Calu3 (cell line): ENCODE measurements at regions not wholly inside any gene's neighbourhood (a gene's known extent, or its start where the extent isn't known, plus 50 kb on each side); places are given as distances from the start of the nearest gene placed in this dataset.
"Not testable (repeated sequence)": the region's sequence is repeated elsewhere in the genome, so short reads cannot be mapped to it uniquely, and the experiment has no call there.

Source experiments
- BruUV-seq: library from RNA; stranded (reverse); fragments of 400-500 nt; replicated peaks from 2 replicates; lab custom pipeline; 2021; lab: Mats Ljungman, UMichigan
- CTCF ChIA-PET: fragments of 300-600 bp; sonication (Branson Sonifier 250); formaldehyde crosslinking; loops from one replicate; lab custom pipeline; 2022; ENCODE audit warnings: antibody characterized with exemption; lab: Charles Lee
- DNase-seq: peaks from one replicate; pipeline ENCODE4 v3.0.0; 2022
- H3K27ac Mint-ChIP-seq: one replicate; pipeline ENCODE4 v1.8.0; 2022; ENCODE audit warnings: mixed read lengths; ENCODE audit not compliant: unreplicated experiment
- H3K27me3 Mint-ChIP-seq: one replicate; pipeline ENCODE4 v1.8.0; 2022; ENCODE audit warnings: mixed read lengths; ENCODE audit not compliant: unreplicated experiment
- H3K36me3 Mint-ChIP-seq: one replicate; pipeline ENCODE4 v1.8.0; 2022; ENCODE audit warnings: mild to moderate bottlenecking, moderate library complexity, mixed read lengths; ENCODE audit not compliant: insufficient read depth, unreplicated experiment
- H3K4me1 Mint-ChIP-seq: one replicate; pipeline ENCODE4 v1.8.0; 2022; ENCODE audit warnings: mild to moderate bottlenecking, low read depth, mixed read lengths; ENCODE audit not compliant: unreplicated experiment
- H3K4me3 Mint-ChIP-seq: one replicate; pipeline ENCODE4 v1.8.0; 2022; ENCODE audit warnings: mild to moderate bottlenecking, low read depth, moderate library complexity, mixed read lengths; ENCODE audit not compliant: unreplicated experiment
- H3K9me3 Mint-ChIP-seq: one replicate; pipeline ENCODE4 v1.8.0; 2022; ENCODE audit warnings: low read depth, mixed read lengths; ENCODE audit not compliant: unreplicated experiment
- intact Hi-C: fragments of 100-400 bp; cut with micrococcal nuclease; formaldehyde crosslinking; loops from one replicate; pipeline ENCODE4 v1.10.0; 2022; ENCODE audit not compliant: unreplicated experiment
- TF ChIP-seq, protein P1 (sequence below): fragments of 200-600 bp; IDR thresholded peaks from one replicate; pipeline ENCODE4 v1.8.0; 2022; ENCODE audit warnings: antibody characterized with exemption; ENCODE audit not compliant: unreplicated experiment

DNA sequence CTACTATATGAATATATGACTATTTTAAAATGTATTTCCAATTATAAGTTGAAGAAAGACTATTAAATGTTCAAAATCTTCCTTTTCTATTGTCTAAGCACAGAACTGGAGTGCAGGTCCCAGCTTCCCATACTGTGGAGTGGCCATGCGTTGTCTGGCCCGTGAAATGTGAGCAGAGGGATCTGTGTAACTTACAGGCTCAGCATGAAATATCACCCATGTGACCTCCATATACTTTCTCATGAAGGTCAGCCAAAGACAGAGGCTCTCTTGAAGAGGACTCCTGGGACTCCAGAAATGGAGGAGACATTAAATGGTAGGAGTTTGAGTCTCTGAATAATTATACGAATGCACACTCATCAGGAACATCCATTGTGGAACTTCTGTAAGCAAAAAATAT lies 92.4 kb upstream of the CAV2 start:
- TF ChIP-seq, protein P1, sequence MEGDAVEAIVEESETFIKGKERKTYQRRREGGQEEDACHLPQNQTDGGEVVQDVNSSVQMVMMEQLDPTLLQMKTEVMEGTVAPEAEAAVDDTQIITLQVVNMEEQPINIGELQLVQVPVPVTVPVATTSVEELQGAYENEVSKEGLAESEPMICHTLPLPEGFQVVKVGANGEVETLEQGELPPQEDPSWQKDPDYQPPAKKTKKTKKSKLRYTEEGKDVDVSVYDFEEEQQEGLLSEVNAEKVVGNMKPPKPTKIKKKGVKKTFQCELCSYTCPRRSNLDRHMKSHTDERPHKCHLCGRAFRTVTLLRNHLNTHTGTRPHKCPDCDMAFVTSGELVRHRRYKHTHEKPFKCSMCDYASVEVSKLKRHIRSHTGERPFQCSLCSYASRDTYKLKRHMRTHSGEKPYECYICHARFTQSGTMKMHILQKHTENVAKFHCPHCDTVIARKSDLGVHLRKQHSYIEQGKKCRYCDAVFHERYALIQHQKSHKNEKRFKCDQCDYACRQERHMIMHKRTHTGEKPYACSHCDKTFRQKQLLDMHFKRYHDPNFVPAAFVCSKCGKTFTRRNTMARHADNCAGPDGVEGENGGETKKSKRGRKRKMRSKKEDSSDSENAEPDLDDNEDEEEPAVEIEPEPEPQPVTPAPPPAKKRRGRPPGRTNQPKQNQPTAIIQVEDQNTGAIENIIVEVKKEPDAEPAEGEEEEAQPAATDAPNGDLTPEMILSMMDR = no peak
- Mint-ChIP-seq H3K4me3 (no peak overlapping the region), H3K4me1 (no peaks in the 10 kb centered on the region), H3K27me3 (no peaks in the 10 kb centered on the region), H3K9me3 (peaks cover 2% of the 10 kb centered on the region), H3K27ac (no peak overlapping the region), H3K36me3 (no peaks in the 10 kb centered on the region)
- DNase-seq = no peak
- BruUV-seq = no TSS peak
- intact Hi-C loops = no loop called here
- CTCF ChIA-PET = no interaction called here

DNA sequence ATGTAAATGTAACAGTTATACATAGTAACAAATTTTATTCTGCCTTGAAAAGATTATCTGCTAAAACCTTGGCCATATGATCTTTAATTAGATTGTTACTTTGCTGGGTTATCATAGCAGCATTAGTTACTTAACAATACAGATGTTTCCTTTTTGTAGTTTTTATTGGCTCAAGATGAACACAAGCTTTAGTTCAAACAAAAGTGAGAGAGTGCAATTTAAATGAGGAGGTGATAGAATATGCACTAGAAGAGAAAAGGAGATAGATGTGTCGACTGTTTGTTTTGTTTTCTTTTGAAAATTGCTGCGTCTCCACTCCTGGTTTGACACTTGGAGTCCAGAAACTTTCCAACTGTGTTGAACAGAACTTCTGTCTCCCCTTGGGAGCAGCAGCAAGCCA lies 91.4 kb upstream of the CAV2 start:
- H3K4me1 Mint-ChIP-seq = no peaks in the 10 kb centered on the region
- no peak for DNase-seq
- TF ChIP-seq, protein P1 = no peak
- CTCF ChIA-PET = no interaction called here
- no peak overlapping the region for H3K4me3 Mint-ChIP-seq
- no TSS peak for BruUV-seq
- no peak overlapping the region for H3K27ac Mint-ChIP-seq
- intact Hi-C loops = no loop called here
- H3K36me3 Mint-ChIP-seq = no peaks in the 10 kb centered on the region
- H3K9me3 Mint-ChIP-seq = peaks cover 2% of the 10 kb centered on the region
- H3K27me3 Mint-ChIP-seq = no peaks in the 10 kb centered on the region

DNA sequence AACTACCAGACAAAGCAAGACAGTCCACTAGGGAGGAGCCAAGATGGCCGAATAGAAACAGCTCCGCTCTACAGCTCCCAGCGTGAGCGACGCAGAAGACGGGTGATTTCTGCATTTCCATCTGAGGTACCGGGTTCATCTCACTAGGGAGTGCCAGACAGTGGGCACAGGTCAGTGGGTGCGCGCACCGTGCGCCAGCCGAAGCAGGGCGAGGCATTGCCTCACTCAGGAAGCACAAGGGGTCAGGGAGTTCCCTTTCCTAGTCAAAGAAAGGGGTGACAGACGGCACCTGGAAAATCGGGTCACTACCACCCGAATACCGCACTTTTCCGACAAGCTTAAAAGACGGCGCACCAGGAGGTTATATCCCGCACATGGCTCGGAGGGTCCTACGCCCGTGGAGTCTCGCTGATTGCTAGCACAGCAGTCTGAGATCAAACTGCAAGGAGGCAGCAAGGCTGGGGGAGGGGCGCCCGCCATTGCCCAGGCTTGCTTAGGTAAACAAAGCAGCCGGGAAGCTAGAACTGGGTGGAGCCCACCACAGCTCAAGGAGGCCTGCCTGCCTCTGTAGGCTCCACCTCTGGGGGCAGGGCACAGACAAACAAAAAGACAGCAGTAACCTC lies 90.6 kb upstream of the CAV2 start:
- DNase-seq, H3K4me1 Mint-ChIP-seq, H3K27ac Mint-ChIP-seq, H3K4me3 Mint-ChIP-seq, intact Hi-C loops, H3K9me3 Mint-ChIP-seq, H3K27me3 Mint-ChIP-seq, H3K36me3 Mint-ChIP-seq, BruUV-seq, CTCF ChIA-PET: not testable (repeated sequence)

DNA sequence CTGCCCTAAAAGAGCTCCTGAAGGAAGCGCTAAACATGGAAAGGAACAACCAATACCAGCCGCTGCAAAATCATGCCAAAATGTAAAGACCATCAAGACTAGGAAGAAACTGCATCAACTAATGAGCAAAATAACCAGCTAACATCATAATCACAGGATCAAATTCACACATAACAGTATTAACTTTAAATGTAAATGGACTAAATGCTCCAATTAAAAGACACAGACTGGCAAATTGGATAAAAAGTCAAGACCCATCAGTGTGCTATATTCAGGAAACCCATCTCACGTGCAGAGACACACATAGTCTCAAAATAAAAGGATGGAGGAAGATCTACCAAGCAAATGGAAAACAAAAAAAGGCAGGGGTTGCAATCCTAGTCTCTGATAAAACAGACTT lies 88.8 kb upstream of the CAV2 start:
- H3K9me3 Mint-ChIP-seq, intact Hi-C loops, BruUV-seq, H3K4me3 Mint-ChIP-seq, CTCF ChIA-PET, H3K4me1 Mint-ChIP-seq, H3K27me3 Mint-ChIP-seq, H3K36me3 Mint-ChIP-seq, H3K27ac Mint-ChIP-seq, DNase-seq: not testable (repeated sequence)

DNA sequence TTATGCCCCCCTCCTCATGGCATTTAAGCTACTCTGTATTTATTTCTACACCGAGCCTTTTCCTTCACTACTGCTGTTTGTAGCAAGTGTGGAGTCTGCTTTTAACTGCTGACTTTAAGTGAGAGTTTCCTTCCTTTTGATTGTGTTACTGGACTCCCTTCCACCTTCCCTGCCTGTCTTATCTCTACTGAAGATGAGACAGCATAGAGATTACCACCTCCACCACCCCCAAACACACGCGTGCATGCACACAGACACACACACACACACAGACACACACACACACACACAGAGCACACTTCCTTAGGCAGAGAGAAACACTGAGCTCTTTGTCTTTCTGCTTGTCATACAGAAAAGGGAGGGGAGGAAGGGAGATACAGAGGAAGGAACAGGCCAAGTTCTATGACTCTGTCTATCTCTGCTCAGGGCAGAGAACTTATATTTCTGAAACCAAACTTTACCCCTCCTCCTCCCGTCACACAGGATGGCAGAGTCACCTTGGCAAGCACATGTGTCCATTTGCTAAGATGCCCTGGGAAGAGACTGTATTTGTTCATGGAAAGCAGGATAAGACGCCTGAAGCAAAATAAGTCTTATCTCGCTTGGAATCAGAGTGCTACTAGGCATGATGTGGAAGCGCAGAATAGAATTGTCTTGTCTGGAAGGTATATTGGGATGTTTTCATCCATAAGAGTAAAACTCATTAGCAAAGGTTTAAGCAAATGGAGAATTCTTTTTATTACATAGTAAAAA lies 81.8 kb upstream of the CAV2 start:
- no peaks in the 10 kb centered on the region for H3K36me3 Mint-ChIP-seq
- intact Hi-C loops = no loop called here
- H3K4me3 Mint-ChIP-seq = peak overlapping the region; percentile 19
- peak overlapping the region; percentile 70 for H3K27ac Mint-ChIP-seq
- BruUV-seq = no TSS peak
- TF ChIP-seq, protein P1 = no peak
- H3K27me3 Mint-ChIP-seq = no peaks in the 10 kb centered on the region
- CTCF ChIA-PET = interaction anchor here (1.4 kb wide), 1 partner anchor 108 kb away, joined by 4 read pairs; no protein-coding TSS in a partner anchor
- no peaks in the 10 kb centered on the region for H3K9me3 Mint-ChIP-seq
- peak; percentile 21 for DNase-seq
- H3K4me1 Mint-ChIP-seq = peaks cover 45% of the 10 kb centered on the region
